ENCODE measurements at regions not wholly inside any gene's neighbourhood (a gene's known extent, or its start where the extent isn't known, plus 50 kb on each side); places are given as distances from the start of the nearest gene placed in this dataset.

DNA sequence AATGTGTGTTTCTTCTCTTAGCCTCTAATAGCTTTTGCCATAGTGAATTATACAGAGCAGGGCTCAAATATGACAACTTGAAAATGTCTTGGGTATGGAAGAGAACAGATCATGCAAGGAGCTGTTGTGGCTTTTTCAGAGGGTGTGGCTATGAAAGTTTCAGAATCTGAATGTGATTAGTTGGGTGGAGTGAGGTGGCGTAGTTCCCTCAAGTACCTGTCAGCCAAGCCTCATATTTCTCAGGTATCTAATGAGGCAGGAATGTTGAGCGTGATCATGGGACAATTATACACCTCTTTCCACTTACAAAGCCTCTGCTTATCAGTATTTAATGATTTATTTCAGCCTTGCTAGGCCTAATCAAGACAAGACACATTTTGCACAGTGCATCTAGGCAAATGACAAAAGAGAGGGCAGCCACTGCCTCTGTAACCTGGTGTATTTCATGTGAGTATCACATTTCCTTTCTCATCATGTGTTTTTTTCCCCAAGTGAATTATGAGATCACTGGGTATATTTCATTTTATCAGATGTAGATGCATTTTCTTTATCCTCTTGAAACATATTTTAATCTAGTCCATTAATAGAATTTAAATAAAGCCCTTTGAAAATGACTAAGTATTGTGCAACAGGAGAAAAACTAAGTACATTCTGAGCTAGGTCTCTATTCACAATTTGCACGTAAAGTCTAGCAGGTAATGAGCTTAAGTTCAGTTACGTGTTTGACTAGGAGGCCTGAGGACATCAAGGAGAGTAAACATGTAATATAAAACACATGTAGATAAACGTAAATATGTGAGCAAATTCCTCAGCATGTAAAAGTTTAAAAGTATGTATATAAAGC lies 644.4 kb upstream of the IGFBP3 start:
- TF ChIP-seq, protein P1, sequence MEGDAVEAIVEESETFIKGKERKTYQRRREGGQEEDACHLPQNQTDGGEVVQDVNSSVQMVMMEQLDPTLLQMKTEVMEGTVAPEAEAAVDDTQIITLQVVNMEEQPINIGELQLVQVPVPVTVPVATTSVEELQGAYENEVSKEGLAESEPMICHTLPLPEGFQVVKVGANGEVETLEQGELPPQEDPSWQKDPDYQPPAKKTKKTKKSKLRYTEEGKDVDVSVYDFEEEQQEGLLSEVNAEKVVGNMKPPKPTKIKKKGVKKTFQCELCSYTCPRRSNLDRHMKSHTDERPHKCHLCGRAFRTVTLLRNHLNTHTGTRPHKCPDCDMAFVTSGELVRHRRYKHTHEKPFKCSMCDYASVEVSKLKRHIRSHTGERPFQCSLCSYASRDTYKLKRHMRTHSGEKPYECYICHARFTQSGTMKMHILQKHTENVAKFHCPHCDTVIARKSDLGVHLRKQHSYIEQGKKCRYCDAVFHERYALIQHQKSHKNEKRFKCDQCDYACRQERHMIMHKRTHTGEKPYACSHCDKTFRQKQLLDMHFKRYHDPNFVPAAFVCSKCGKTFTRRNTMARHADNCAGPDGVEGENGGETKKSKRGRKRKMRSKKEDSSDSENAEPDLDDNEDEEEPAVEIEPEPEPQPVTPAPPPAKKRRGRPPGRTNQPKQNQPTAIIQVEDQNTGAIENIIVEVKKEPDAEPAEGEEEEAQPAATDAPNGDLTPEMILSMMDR (IDR thresholded peaks at IDR 0.05), result no peak
- no peak for TF ChIP-seq POLR2A (IDR thresholded peaks at IDR 0.05)
